B cell (primary cell): ENCODE measurements at regions not wholly inside any gene's neighbourhood (a gene's known extent, or its start where the extent isn't known, plus 50 kb on each side); places are given as distances from the start of the nearest gene placed in this dataset.

ENCODE experiments used
- EZH2 ChIP-seq: IDR thresholded peaks from 2 replicates; pipeline ENCODE4 v1.6.1; 2012; ENCODE audit warnings: borderline replicate concordance, low read depth, mild to moderate bottlenecking, moderate library complexity, low read length; ENCODE audit not compliant: insufficient read depth, poor library complexity, severe bottlenecking
- TF ChIP-seq, protein P1 (sequence below): fragments of 200-600 bp; IDR thresholded peaks from one replicate; pipeline ENCODE4 v1.8.0; 2022; ENCODE audit warnings: antibody characterized with exemption, mild to moderate bottlenecking

DNA sequence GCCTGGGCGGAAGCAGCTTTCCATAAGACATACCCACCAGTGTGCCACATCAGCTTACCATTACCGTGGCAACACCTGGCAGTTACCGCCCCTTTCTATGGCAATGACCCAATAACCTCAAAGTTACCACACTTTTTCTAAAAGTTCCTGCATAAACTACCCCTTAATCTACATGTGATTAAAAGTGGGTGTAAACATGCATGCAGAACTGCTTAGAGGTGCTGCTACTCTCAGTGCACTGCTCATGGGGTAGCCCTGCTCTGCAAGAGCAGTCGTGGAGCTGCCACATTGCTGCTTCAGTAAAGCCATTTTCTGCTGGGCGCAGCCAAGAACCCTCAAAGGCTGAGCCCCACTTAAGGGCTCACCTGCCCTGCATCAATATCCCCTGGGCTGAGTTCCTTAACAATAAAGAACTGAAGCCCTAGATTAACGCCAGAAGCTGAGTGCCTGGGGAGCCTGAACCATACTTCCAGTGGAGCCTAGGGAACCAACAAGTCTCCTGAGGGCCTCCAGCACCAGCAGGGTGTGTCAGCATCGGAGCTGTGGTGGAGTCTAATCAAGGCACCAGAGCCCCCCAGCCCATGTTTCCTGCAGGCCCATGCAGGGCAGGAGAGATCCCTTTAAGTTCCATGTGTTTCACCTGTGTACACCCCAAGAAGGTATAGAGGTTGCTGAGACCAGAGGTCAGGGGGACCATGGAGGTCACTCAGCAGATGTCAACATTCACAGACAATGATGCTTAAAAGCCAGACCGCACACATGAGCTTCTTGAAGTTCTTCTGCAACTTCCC lies 1198.1 kb downstream of the UQCRFS1 start:
- TF ChIP-seq, protein P1, sequence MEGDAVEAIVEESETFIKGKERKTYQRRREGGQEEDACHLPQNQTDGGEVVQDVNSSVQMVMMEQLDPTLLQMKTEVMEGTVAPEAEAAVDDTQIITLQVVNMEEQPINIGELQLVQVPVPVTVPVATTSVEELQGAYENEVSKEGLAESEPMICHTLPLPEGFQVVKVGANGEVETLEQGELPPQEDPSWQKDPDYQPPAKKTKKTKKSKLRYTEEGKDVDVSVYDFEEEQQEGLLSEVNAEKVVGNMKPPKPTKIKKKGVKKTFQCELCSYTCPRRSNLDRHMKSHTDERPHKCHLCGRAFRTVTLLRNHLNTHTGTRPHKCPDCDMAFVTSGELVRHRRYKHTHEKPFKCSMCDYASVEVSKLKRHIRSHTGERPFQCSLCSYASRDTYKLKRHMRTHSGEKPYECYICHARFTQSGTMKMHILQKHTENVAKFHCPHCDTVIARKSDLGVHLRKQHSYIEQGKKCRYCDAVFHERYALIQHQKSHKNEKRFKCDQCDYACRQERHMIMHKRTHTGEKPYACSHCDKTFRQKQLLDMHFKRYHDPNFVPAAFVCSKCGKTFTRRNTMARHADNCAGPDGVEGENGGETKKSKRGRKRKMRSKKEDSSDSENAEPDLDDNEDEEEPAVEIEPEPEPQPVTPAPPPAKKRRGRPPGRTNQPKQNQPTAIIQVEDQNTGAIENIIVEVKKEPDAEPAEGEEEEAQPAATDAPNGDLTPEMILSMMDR: no peak
- TF ChIP-seq EZH2: no peak
